ENCODE measurements at regions not wholly inside any gene's neighbourhood (a gene's known extent, or its start where the extent isn't known, plus 50 kb on each side); places are given as distances from the start of the nearest gene placed in this dataset.

DNA sequence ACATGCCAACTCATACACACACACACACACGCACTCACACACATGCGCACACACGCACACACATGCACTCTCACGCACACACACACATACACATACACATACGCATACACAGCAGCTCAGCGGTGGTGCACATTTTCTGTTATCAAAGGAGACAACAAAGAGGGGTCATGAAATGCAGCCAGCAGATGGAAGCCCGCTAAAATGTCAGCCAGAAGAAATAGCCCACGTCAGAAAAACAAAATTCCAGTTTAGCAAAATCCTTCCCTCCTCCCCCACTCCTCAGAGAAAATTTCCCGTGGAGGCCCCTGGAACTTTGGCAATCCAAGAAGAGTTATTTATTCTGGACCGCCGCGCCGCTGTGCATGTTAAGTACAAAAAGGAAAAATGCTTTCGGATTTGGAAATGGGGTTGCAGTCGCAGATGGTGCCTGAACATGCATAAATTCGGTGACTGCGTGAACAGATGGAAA, 114.6 kb upstream of the VSTM2B start:
- Histone ChIP-seq H3F3A (ENCODE audit: insufficient read depth, low read length, poor library complexity, severe bottlenecking) (no peaks in the 10 kb centered on the region), H3K9me3 (ENCODE audit: low read length) (no peaks in the 10 kb centered on the region), H4K20me1 (ENCODE audit: insufficient read depth) (no peaks in the 10 kb centered on the region), H3K4me3 (ENCODE audit: low read length) (no peak overlapping the region), H2AFZ (ENCODE audit: low read depth, low read length) (no peak overlapping the region), H3K36me3 (ENCODE audit: insufficient read depth, low read length) (no peaks in the 10 kb centered on the region), H3K27ac (ENCODE audit: low read length) (no peak overlapping the region), H3K9ac (ENCODE audit: low read length) (no peak overlapping the region), H3K9me2 (ENCODE audit: insufficient read depth, low read length) (no peaks in the 10 kb centered on the region), H3K4me2 (ENCODE audit: low read length) (no peak overlapping the region), H3K27me3 (ENCODE audit: insufficient read depth, low read depth, low read length) (no peaks in the 10 kb centered on the region), H3K79me2 (replicated peaks; ENCODE audit: insufficient read depth, low read length) (no peaks in the 10 kb centered on the region)
- TF ChIP-seq EZH2 (IDR thresholded peaks at IDR 0.05; ENCODE audit: borderline replicate concordance, insufficient read depth, low read length, poor library complexity, severe bottlenecking) (no peak), RAD21 (conservative IDR thresholded peaks at IDR 0.05) (no peak)

DNA sequence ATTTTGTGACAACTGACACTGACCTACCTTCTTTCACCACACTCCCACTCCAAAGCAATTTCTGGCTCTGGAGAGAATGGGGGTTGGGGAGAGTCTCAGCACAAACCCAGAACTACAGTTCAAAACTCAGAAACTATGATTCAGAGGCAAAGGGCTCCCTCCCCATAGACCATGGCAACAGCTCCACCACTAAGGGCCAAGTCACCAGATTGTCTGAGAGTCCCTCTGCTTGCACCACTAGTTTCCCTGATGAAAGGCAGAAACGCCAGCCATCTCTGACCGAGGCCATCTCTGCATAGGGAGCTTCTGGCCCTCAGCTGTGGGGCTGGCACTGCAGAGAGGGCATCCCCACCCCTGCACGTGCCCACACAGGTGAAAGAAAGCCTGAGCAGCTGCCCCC, 112.4 kb upstream of the VSTM2B start:
- Histone ChIP-seq H3K9me2 (ENCODE audit: insufficient read depth, low read length) (no peaks in the 10 kb centered on the region), H3K27ac (ENCODE audit: low read length) (no peak overlapping the region), H3K4me2 (ENCODE audit: low read length) (no peak overlapping the region), H4K20me1 (ENCODE audit: insufficient read depth) (no peaks in the 10 kb centered on the region), H3K9me3 (ENCODE audit: low read length) (no peaks in the 10 kb centered on the region), H2AFZ (ENCODE audit: low read depth, low read length) (no peak overlapping the region), H3K79me2 (replicated peaks; ENCODE audit: insufficient read depth, low read length) (no peaks in the 10 kb centered on the region), H3K27me3 (ENCODE audit: insufficient read depth, low read depth, low read length) (no peaks in the 10 kb centered on the region), H3F3A (ENCODE audit: insufficient read depth, low read length, poor library complexity, severe bottlenecking) (no peaks in the 10 kb centered on the region), H3K36me3 (ENCODE audit: insufficient read depth, low read length) (no peaks in the 10 kb centered on the region), H3K9ac (ENCODE audit: low read length) (no peak overlapping the region), H3K4me3 (ENCODE audit: low read length) (no peak overlapping the region)
- TF ChIP-seq, protein P1, sequence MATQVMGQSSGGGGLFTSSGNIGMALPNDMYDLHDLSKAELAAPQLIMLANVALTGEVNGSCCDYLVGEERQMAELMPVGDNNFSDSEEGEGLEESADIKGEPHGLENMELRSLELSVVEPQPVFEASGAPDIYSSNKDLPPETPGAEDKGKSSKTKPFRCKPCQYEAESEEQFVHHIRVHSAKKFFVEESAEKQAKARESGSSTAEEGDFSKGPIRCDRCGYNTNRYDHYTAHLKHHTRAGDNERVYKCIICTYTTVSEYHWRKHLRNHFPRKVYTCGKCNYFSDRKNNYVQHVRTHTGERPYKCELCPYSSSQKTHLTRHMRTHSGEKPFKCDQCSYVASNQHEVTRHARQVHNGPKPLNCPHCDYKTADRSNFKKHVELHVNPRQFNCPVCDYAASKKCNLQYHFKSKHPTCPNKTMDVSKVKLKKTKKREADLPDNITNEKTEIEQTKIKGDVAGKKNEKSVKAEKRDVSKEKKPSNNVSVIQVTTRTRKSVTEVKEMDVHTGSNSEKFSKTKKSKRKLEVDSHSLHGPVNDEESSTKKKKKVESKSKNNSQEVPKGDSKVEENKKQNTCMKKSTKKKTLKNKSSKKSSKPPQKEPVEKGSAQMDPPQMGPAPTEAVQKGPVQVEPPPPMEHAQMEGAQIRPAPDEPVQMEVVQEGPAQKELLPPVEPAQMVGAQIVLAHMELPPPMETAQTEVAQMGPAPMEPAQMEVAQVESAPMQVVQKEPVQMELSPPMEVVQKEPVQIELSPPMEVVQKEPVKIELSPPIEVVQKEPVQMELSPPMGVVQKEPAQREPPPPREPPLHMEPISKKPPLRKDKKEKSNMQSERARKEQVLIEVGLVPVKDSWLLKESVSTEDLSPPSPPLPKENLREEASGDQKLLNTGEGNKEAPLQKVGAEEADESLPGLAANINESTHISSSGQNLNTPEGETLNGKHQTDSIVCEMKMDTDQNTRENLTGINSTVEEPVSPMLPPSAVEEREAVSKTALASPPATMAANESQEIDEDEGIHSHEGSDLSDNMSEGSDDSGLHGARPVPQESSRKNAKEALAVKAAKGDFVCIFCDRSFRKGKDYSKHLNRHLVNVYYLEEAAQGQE (IDR thresholded peaks at IDR 0.05; ENCODE audit: borderline replicate concordance): no peak
- TF ChIP-seq SMC3 (conservative IDR thresholded peaks at IDR 0.05; ENCODE audit: poor library complexity): no peak
- no peak for TF ChIP-seq POLR2AphosphoS5 (IDR thresholded peaks at IDR 0.05)
- TF ChIP-seq TAF1 (IDR thresholded peaks at IDR 0.05; ENCODE audit: low read depth): no peak
- no peak for TF ChIP-seq EP300 (conservative IDR thresholded peaks at IDR 0.05; ENCODE audit: poor library complexity, severe bottlenecking)
- no peak for TF ChIP-seq EZH2 (IDR thresholded peaks at IDR 0.05; ENCODE audit: borderline replicate concordance, insufficient read depth, low read length, poor library complexity, severe bottlenecking)
- no peak for TF ChIP-seq RAD21 (conservative IDR thresholded peaks at IDR 0.05)
- TF ChIP-seq MXI1 (conservative IDR thresholded peaks at IDR 0.05; ENCODE audit: poor library complexity, severe bottlenecking): no peak
- TF ChIP-seq, protein P2, sequence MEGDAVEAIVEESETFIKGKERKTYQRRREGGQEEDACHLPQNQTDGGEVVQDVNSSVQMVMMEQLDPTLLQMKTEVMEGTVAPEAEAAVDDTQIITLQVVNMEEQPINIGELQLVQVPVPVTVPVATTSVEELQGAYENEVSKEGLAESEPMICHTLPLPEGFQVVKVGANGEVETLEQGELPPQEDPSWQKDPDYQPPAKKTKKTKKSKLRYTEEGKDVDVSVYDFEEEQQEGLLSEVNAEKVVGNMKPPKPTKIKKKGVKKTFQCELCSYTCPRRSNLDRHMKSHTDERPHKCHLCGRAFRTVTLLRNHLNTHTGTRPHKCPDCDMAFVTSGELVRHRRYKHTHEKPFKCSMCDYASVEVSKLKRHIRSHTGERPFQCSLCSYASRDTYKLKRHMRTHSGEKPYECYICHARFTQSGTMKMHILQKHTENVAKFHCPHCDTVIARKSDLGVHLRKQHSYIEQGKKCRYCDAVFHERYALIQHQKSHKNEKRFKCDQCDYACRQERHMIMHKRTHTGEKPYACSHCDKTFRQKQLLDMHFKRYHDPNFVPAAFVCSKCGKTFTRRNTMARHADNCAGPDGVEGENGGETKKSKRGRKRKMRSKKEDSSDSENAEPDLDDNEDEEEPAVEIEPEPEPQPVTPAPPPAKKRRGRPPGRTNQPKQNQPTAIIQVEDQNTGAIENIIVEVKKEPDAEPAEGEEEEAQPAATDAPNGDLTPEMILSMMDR (IDR thresholded peaks at IDR 0.05; ENCODE audit: poor library complexity, severe bottlenecking): no peak

DNA sequence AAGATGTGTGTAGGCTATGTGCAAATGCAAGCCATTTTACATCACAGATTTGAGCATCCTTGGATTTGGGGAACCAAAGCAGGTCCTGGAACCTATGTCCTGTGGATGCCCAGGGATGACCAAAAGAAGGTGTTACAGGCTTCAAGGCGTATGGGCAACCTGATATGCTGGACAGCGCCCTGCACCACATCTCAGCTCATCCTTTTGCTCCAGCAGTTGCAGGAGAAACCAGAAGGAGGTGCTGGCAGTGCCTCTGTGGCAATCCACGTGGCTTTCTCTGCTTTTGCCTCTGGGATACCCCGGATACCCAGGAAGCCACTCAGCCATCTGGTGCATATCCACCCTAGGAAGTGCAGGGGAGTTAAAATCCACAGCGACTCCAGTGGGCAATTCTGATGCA, 110.3 kb upstream of the VSTM2B start:
- Histone ChIP-seq H3K27me3 (ENCODE audit: insufficient read depth, low read depth, low read length) (no peaks in the 10 kb centered on the region), H3K36me3 (ENCODE audit: insufficient read depth, low read length) (no peaks in the 10 kb centered on the region), H3F3A (ENCODE audit: insufficient read depth, low read length, poor library complexity, severe bottlenecking) (no peaks in the 10 kb centered on the region), H4K20me1 (ENCODE audit: insufficient read depth) (no peaks in the 10 kb centered on the region), H3K27ac (ENCODE audit: low read length) (no peak overlapping the region), H3K9me3 (ENCODE audit: low read length) (no peaks in the 10 kb centered on the region), H3K4me2 (ENCODE audit: low read length) (no peak overlapping the region), H3K79me2 (replicated peaks; ENCODE audit: insufficient read depth, low read length) (no peaks in the 10 kb centered on the region), H3K4me3 (ENCODE audit: low read length) (no peak overlapping the region), H3K9me2 (ENCODE audit: insufficient read depth, low read length) (no peaks in the 10 kb centered on the region), H3K9ac (ENCODE audit: low read length) (no peak overlapping the region), H2AFZ (ENCODE audit: low read depth, low read length) (no peak overlapping the region)
- TF ChIP-seq MXI1 (conservative IDR thresholded peaks at IDR 0.05; ENCODE audit: poor library complexity, severe bottlenecking) (no peak), POLR2AphosphoS5 (IDR thresholded peaks at IDR 0.05) (no peak), EP300 (conservative IDR thresholded peaks at IDR 0.05; ENCODE audit: poor library complexity, severe bottlenecking) (no peak), RAD21 (conservative IDR thresholded peaks at IDR 0.05) (no peak), TAF1 (IDR thresholded peaks at IDR 0.05; ENCODE audit: low read depth) (no peak), SMC3 (conservative IDR thresholded peaks at IDR 0.05; ENCODE audit: poor library complexity) (no peak), EZH2 (IDR thresholded peaks at IDR 0.05; ENCODE audit: borderline replicate concordance, insufficient read depth, low read length, poor library complexity, severe bottlenecking) (no peak)
- TF ChIP-seq, protein P1 (IDR thresholded peaks at IDR 0.05; ENCODE audit: borderline replicate concordance): no peak
- TF ChIP-seq, protein P2 (IDR thresholded peaks at IDR 0.05; ENCODE audit: poor library complexity, severe bottlenecking): no peak

All from neural cell (in vitro differentiated cells).